ENCODE measurements at regions not wholly inside any gene's neighbourhood (a gene's known extent, or its start where the extent isn't known, plus 50 kb on each side); places are given as distances from the start of the nearest gene placed in this dataset.

GRCh38 chr11:70547821-70548670, 149.7 kb downstream of the CTTN start:
- intact Hi-C loops (cut with DNase I): no loop called here
- no peak for DNase-seq

GRCh38 chr11:70548976-70549375, 150.6 kb downstream of the CTTN start:
- no peaks in the 10 kb centered on the region for H3K4me1 ChIP-seq
- no peaks in the 10 kb centered on the region for H3K9me3 ChIP-seq
- intact Hi-C loops (cut with DNase I): no loop called here
- no peak overlapping the region for H3K4me3 ChIP-seq
- H3K27me3 ChIP-seq (ENCODE audit: low read depth): no peaks in the 10 kb centered on the region
- DNase-seq (no peak), ATAC-seq (no peak)
- H3K36me3 ChIP-seq: no peaks in the 10 kb centered on the region
- H3K27ac ChIP-seq: no peak overlapping the region
- TF ChIP-seq CTCF (IDR thresholded peaks at IDR 0.05): no peak

More at GRCh38 chr11:70547821-70548670, 149.7 kb downstream of the CTTN start:
- Histone ChIP-seq H3K27me3 (ENCODE audit: low read depth) (no peaks in the 10 kb centered on the region), H3K4me3 (no peak overlapping the region), H3K36me3 (no peaks in the 10 kb centered on the region), H3K9me3 (no peaks in the 10 kb centered on the region), H3K4me1 (no peaks in the 10 kb centered on the region), H3K27ac (no peak overlapping the region)
- ATAC-seq: no peak
- TF ChIP-seq CTCF (IDR thresholded peaks at IDR 0.05): no peak

GRCh38 chr11:70549386-70549785, 151.1 kb downstream of the CTTN start:
- Histone ChIP-seq H3K36me3 (no peaks in the 10 kb centered on the region), H3K4me1 (no peaks in the 10 kb centered on the region), H3K9me3 (no peaks in the 10 kb centered on the region), H3K4me3 (no peak overlapping the region), H3K27ac (no peak overlapping the region), H3K27me3 (ENCODE audit: low read depth) (no peaks in the 10 kb centered on the region)
- intact Hi-C loops (cut with DNase I): no loop called here
- ATAC-seq: no peak
- no peak for TF ChIP-seq CTCF (IDR thresholded peaks at IDR 0.05)
- no peak for DNase-seq

- no peak for DNase-seq
- no peaks in the 10 kb centered on the region for H3K4me1 ChIP-seq
- no peak overlapping the region for H3K4me3 ChIP-seq
- intact Hi-C loops (cut with DNase I): no loop called here
- no peaks in the 10 kb centered on the region for H3K9me3 ChIP-seq
- H3K36me3 ChIP-seq: no peaks in the 10 kb centered on the region
- ATAC-seq: no peak
- H3K27ac ChIP-seq: no peak overlapping the region
- no peaks in the 10 kb centered on the region for H3K27me3 ChIP-seq (ENCODE audit: low read depth)
- no peak for TF ChIP-seq CTCF (IDR thresholded peaks at IDR 0.05)
Measured at GRCh38 chr11:70549796-70550195, 151.5 kb downstream of the CTTN start.

- DNase-seq: no peak
- H3K9me3 ChIP-seq: no peaks in the 10 kb centered on the region
- ATAC-seq: peak in 1 of 2 donors; percentile 20
- no peaks in the 10 kb centered on the region for H3K36me3 ChIP-seq
- H3K4me3 ChIP-seq: no peak overlapping the region
- H3K27me3 ChIP-seq (ENCODE audit: low read depth): no peaks in the 10 kb centered on the region
- H3K4me1 ChIP-seq: no peaks in the 10 kb centered on the region
- intact Hi-C loops (cut with DNase I): no loop called here
- H3K27ac ChIP-seq: no peak overlapping the region
- TF ChIP-seq CTCF (IDR thresholded peaks at IDR 0.05): no peak
Measured at GRCh38 chr11:70550456-70551195, 152.3 kb downstream of the CTTN start.

All from lower lobe of right lung (tissue), 2 donors.